IMR-90 (cell line): ENCODE measurements at regions not wholly inside any gene's neighbourhood (a gene's known extent, or its start where the extent isn't known, plus 50 kb on each side); places are given as distances from the start of the nearest gene placed in this dataset.

Experiments
- CEBPB ChIP-seq: IDR thresholded peaks from 2 replicates; pipeline ENCODE4 v1.6.1; 2012; ENCODE audit warnings: low read depth, low read length, improper control_type of control experiment
- CTCF ChIP-seq: conservative IDR thresholded peaks from 2 replicates; pipeline ENCODE4 v1.5.1; 2012; ENCODE audit warnings: mild to moderate bottlenecking, low read depth, low read length, improper control_type of control experiment
- ELK1 ChIP-seq: fragments of 150-350 bp; IDR thresholded peaks from 2 replicates; pipeline ENCODE4 v1.6.1; 2016; ENCODE audit warnings: low read depth, mild to moderate bottlenecking, low read length, moderate library complexity, borderline replicate concordance
- NFE2L2 ChIP-seq: fragments of 150-350 bp; IDR thresholded peaks from 2 replicates; pipeline ENCODE4 v1.6.1; 2016; ENCODE audit warnings: low read depth, mild to moderate bottlenecking, low read length
- POLR2A ChIP-seq: IDR thresholded peaks from 2 replicates; pipeline ENCODE4 v1.6.1; 2012; ENCODE audit warnings: mild to moderate bottlenecking, low read depth, low read length
- RAD21 ChIP-seq: IDR thresholded peaks from 2 replicates; pipeline ENCODE4 v1.6.1; 2012; ENCODE audit warnings: low read length, improper control_type of control experiment
- RFX5 ChIP-seq: IDR thresholded peaks from 2 replicates; pipeline ENCODE4 v1.8.0; 2012; ENCODE audit warnings: low read depth, mild to moderate bottlenecking, low read length, moderate library complexity
- SMC3 ChIP-seq: fragments of 150-350 bp; IDR thresholded peaks from 2 replicates; pipeline ENCODE4 v1.6.1; 2016; ENCODE audit warnings: low read depth, mild to moderate bottlenecking, antibody characterized with exemption, low read length, moderate library complexity
- USF2 ChIP-seq: fragments of 150-350 bp; IDR thresholded peaks from 2 replicates; pipeline ENCODE4 v1.6.1; 2017; ENCODE audit warnings: mild to moderate bottlenecking, antibody characterized with exemption, low read length, low read depth

- TF ChIP-seq CTCF = no peak
- TF ChIP-seq POLR2A = no peak
- TF ChIP-seq ELK1 = no peak
- TF ChIP-seq SMC3 = no peak
- no peak for TF ChIP-seq RAD21
- no peak for TF ChIP-seq USF2
- no peak for TF ChIP-seq CEBPB
- no peak for TF ChIP-seq RFX5
- TF ChIP-seq NFE2L2 = no peak
Measured at GRCh38 chr15:91723959-91724358, 129.5 kb upstream of the SLCO3A1 start.
